HL-60 (cell line): ENCODE measurements at regions not wholly inside any gene's neighbourhood (a gene's known extent, or its start where the extent isn't known, plus 50 kb on each side); places are given as distances from the start of the nearest gene placed in this dataset.

Experiments
- DNase-seq, 2 experiments: peaks; one replicate each; pipeline ENCODE4 v3.0.0-alpha.2; 2010 to 2020; ENCODE audit warnings: low read depth in 1 of 2, low spot score in 1 of 2
- H3K27ac ChIP-seq: fragments of 250-450 bp; sonication (Bioruptor Pico); replicated peaks from 2 replicates; pipeline ENCODE4 v1.5.1; 2020; ENCODE audit warnings: mild to moderate bottlenecking, moderate library complexity
- H3K27me3 ChIP-seq: fragments of 250-450 bp; sonication (Bioruptor Pico); 2 replicates; pipeline ENCODE4 v1.5.1; 2021; ENCODE audit warnings: mild to moderate bottlenecking, moderate library complexity; ENCODE audit not compliant: insufficient read depth, poor library complexity, severe bottlenecking
- H3K4me3 ChIP-seq: replicated peaks from 2 replicates; pipeline ENCODE4 v1.5.1; 2011; ENCODE audit warnings: mild to moderate bottlenecking, control low read depth, low read length; ENCODE audit not compliant: insufficient read depth
- GABPA ChIP-seq: IDR thresholded peaks from 2 replicates; pipeline ENCODE4 v1.6.1; 2012; ENCODE audit warnings: low read depth
- POLR2AphosphoS5 ChIP-seq: IDR thresholded peaks from 2 replicates; pipeline ENCODE4 v1.6.1; 2012; ENCODE audit warnings: low read depth
- SPI1 ChIP-seq: IDR thresholded peaks from 2 replicates; pipeline ENCODE4 v1.6.1; 2012; ENCODE audit warnings: low read depth, mild to moderate bottlenecking, borderline replicate concordance
- TF ChIP-seq, protein P1 (sequence below): IDR thresholded peaks from one replicate; pipeline ENCODE4 v1.5.1; 2011; ENCODE audit warnings: low read length, control low read depth, inconsistent platforms; ENCODE audit not compliant: insufficient read depth
- TF ChIP-seq, protein P2 (sequence below): IDR thresholded peaks from 2 replicates; pipeline ENCODE4 v1.6.1; 2012; ENCODE audit warnings: low read depth; ENCODE audit not compliant: insufficient replicate concordance

DNA sequence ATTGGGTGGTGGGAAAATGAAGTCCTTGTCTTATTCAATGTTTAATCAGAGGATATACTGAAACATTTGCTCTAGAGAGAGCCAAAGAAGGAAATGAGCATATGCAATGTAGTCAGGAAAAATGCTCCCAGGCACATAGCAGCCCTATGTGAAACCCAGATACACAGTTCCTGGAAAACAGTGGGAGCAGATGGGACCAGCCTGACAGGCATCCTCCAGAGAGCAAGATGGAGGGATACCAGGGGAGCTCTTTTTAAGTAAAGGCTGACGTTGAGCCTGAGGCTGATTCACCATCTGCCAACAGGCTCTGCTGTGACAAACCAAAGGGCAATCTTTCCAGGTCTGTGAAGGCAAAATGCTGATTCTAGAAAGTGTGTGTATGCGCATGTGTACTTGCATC lies 559.4 kb upstream of the KIRREL3 start:
- no peak for DNase-seq
- no peak overlapping the region for H3K4me3 ChIP-seq
- H3K27ac ChIP-seq = no peak overlapping the region
- TF ChIP-seq, protein P1, sequence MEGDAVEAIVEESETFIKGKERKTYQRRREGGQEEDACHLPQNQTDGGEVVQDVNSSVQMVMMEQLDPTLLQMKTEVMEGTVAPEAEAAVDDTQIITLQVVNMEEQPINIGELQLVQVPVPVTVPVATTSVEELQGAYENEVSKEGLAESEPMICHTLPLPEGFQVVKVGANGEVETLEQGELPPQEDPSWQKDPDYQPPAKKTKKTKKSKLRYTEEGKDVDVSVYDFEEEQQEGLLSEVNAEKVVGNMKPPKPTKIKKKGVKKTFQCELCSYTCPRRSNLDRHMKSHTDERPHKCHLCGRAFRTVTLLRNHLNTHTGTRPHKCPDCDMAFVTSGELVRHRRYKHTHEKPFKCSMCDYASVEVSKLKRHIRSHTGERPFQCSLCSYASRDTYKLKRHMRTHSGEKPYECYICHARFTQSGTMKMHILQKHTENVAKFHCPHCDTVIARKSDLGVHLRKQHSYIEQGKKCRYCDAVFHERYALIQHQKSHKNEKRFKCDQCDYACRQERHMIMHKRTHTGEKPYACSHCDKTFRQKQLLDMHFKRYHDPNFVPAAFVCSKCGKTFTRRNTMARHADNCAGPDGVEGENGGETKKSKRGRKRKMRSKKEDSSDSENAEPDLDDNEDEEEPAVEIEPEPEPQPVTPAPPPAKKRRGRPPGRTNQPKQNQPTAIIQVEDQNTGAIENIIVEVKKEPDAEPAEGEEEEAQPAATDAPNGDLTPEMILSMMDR = no peak
- TF ChIP-seq SPI1 = no peak
- TF ChIP-seq POLR2AphosphoS5 = no peak
- H3K27me3 ChIP-seq = no peaks in the 10 kb centered on the region

DNA sequence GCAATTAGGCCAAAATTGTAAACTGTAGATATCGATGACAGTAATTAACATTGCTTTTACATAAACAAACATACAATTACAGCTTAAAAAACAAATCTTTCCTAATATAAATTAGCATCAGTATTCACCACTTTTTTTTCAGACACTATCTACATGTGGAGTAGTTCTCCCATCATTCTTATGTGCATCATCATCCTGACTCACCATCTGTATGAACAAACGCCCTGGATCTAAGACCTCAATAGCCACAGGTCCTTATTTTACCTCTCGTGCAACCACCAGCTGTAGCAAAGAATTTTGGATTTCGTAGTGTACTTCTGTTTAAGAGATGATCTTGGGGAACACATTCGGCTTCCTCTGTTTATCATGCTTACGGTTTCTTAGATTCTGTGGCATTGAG lies 551.9 kb upstream of the KIRREL3 start:
- DNase-seq = no peak
- no peak overlapping the region for H3K4me3 ChIP-seq
- TF ChIP-seq POLR2AphosphoS5 (no peak), GABPA (no peak), SPI1 (no peak)
- TF ChIP-seq, protein P2, sequence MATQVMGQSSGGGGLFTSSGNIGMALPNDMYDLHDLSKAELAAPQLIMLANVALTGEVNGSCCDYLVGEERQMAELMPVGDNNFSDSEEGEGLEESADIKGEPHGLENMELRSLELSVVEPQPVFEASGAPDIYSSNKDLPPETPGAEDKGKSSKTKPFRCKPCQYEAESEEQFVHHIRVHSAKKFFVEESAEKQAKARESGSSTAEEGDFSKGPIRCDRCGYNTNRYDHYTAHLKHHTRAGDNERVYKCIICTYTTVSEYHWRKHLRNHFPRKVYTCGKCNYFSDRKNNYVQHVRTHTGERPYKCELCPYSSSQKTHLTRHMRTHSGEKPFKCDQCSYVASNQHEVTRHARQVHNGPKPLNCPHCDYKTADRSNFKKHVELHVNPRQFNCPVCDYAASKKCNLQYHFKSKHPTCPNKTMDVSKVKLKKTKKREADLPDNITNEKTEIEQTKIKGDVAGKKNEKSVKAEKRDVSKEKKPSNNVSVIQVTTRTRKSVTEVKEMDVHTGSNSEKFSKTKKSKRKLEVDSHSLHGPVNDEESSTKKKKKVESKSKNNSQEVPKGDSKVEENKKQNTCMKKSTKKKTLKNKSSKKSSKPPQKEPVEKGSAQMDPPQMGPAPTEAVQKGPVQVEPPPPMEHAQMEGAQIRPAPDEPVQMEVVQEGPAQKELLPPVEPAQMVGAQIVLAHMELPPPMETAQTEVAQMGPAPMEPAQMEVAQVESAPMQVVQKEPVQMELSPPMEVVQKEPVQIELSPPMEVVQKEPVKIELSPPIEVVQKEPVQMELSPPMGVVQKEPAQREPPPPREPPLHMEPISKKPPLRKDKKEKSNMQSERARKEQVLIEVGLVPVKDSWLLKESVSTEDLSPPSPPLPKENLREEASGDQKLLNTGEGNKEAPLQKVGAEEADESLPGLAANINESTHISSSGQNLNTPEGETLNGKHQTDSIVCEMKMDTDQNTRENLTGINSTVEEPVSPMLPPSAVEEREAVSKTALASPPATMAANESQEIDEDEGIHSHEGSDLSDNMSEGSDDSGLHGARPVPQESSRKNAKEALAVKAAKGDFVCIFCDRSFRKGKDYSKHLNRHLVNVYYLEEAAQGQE = no peak
- TF ChIP-seq, protein P1 = no peak
- H3K27me3 ChIP-seq = no peaks in the 10 kb centered on the region
- H3K27ac ChIP-seq = no peak overlapping the region

DNA sequence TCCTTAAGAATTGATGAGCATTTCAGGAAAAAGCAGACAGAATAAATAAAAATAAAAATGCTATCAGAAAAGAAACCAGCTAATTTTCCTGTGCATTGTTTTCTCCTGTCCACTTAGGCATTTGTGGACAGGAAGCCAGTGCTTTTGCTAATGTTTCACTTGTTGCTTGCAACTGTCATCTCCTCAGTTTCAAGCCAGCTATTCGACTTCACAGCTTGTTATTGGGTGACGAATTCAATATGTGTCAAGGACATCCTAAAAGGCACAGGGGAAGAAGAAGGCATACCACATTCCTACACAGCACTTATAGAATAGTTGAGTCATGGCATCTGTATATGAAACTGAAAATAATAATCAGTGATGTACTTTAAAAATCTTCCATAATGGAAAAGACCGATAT lies 530.6 kb upstream of the KIRREL3 start:
- H3K4me3 ChIP-seq = no peak overlapping the region
- TF ChIP-seq, protein P1 = no peak
- TF ChIP-seq POLR2AphosphoS5 (no peak), SPI1 (no peak), GABPA (no peak)
- TF ChIP-seq, protein P2 = no peak
- DNase-seq = no peak
- no peaks in the 10 kb centered on the region for H3K27me3 ChIP-seq
- H3K27ac ChIP-seq = no peak overlapping the region

DNA sequence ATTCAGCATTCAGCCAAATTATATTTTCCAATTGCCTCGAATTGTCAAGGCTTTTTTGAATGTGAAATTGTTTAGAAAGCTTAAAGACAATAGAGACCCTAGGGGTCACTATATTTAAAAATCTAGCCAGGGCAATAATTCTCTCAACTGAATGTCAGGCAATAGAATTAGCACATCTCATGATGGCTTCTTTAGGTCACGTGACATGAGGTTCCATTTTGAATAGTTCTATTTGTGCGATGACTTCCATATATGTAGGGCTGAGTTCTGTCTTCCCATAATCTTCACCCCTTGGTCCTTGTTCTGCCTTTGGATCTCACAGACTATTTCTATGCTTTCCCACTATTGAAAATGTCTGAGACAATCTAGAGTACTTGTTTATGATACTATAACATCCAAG lies 527.7 kb upstream of the KIRREL3 start:
- DNase-seq = no peak
- TF ChIP-seq, protein P1 = no peak
- TF ChIP-seq SPI1 = no peak
- Histone ChIP-seq H3K27me3 (no peaks in the 10 kb centered on the region), H3K27ac (no peak overlapping the region), H3K4me3 (no peak overlapping the region)
